HG02840 (cell line): ENCODE measurements at regions not wholly inside any gene's neighbourhood (a gene's known extent, or its start where the extent isn't known, plus 50 kb on each side); places are given as distances from the start of the nearest gene placed in this dataset.
"Not testable (repeated sequence)": the region's sequence is repeated elsewhere in the genome, so short reads cannot be mapped to it uniquely, and the experiment has no call there.

Experiments
- ATAC-seq: cut with Tn5 transposase; IDR thresholded peaks from one replicate; pipeline ENCODE4 v1.9.1; 2021; ENCODE audit warnings: mild to moderate bottlenecking, moderate library complexity, moderate number of reproducible peaks; ENCODE audit not compliant: unreplicated experiment, low FRiP score

GRCh38 chrX:11836284-11836683, 78.2 kb downstream of the MSL3 start:
- no peak for ATAC-seq

- ATAC-seq = no peak
These were observed 79.4 kb downstream of the MSL3 start for GRCh38 chrX:11837437-11837836.

- no peak for ATAC-seq
These were observed 106.1 kb downstream of the MSL3 start for GRCh38 chrX:11864171-11864570.

- peak; percentile 67 for ATAC-seq
These were observed 109.7 kb downstream of the MSL3 start for GRCh38 chrX:11867610-11868345.

- ATAC-seq = no peak
These were observed 112.8 kb downstream of the MSL3 start for GRCh38 chrX:11870789-11871188.

- ATAC-seq = no peak
These were observed 123.6 kb downstream of the MSL3 start for GRCh38 chrX:11881485-11882170.

- ATAC-seq = no peak
These were observed 128.7 kb downstream of the MSL3 start for GRCh38 chrX:11886745-11887144.

- no peak for ATAC-seq
These were observed 129.1 kb downstream of the MSL3 start for GRCh38 chrX:11887175-11887574.

- no peak for ATAC-seq
These were observed 130.4 kb downstream of the MSL3 start for GRCh38 chrX:11888421-11888820.

- no peak for ATAC-seq
These were observed 131.8 kb downstream of the MSL3 start for GRCh38 chrX:11889791-11890190.

GRCh38 chrX:11890836-11891514, 132.9 kb downstream of the MSL3 start:
- no peak for ATAC-seq

- ATAC-seq = no peak
These were observed 136.1 kb downstream of the MSL3 start for GRCh38 chrX:11893933-11894710.

GRCh38 chrX:11899091-11899490, 141.1 kb downstream of the MSL3 start:
- no peak for ATAC-seq

- ATAC-seq = not testable (repeated sequence)
These were observed 147.9 kb downstream of the MSL3 start for GRCh38 chrX:11905933-11906332.

- peak; percentile 65 for ATAC-seq
These were observed 150.3 kb downstream of the MSL3 start for GRCh38 chrX:11908371-11908770.

- no peak for ATAC-seq
These were observed 155.0 kb downstream of the MSL3 start for GRCh38 chrX:11913001-11913400.

- ATAC-seq = no peak
These were observed 171.4 kb downstream of the MSL3 start for GRCh38 chrX:11929476-11929875.

- ATAC-seq = no peak
These were observed 174.4 kb downstream of the MSL3 start for GRCh38 chrX:11932423-11932822.

- ATAC-seq = no peak
These were observed 176.1 kb downstream of the MSL3 start for GRCh38 chrX:11934089-11934488.

GRCh38 chrX:11941571-11941970, 183.5 kb downstream of the MSL3 start:
- ATAC-seq = no peak

GRCh38 chrX:11944501-11944900, 186.5 kb downstream of the MSL3 start:
- no peak for ATAC-seq
